Fibroblast of skin of abdomen (primary cell): ENCODE measurements at regions not wholly inside any gene's neighbourhood (a gene's known extent, or its start where the extent isn't known, plus 50 kb on each side); places are given as distances from the start of the nearest gene placed in this dataset.
"Not testable (repeated sequence)": the region's sequence is repeated elsewhere in the genome, so short reads cannot be mapped to it uniquely, and the experiment has no call there.

Experiments used
- DNase-seq: peaks from one replicate; pipeline ENCODE4 v3.0.0-alpha.2; 2013

DNA sequence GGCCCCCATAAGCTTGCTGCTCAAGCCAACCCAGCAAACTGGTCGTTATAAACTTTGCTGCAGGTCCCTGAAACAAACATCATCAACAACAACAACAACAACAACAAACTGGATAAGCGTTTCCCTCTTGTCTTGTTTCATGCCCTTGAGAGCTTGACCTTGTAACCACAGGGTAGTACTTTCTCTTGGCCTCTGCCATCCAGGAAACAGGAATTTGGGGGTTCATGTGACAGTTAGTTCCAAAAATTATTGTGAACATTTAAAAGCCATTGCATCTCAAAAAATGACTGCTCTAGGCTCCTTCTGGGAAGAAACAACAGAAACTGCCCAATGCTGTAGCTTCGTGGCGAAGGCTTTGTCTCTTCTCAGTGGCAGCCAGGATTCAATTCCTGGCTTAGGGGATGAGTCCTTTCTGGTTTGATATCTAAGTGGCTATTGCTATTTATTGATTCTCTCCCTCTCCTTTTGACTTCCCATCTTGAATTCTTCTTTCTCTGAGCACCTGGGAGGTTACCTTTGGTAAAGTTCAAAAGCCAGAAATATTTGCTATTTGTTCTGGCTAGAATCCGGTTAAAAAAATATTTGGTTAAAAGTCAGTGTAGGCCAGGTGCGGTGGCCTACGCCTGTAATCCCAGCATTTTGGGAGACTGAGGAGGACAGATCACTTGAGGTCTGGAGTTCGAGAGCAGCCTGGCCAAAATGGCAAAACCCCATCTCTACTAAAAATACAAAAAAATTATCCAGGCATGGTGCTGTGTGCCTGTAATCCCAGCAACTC is 52.0 kb upstream of the CPM start:
- DNase-seq: no peak

DNA sequence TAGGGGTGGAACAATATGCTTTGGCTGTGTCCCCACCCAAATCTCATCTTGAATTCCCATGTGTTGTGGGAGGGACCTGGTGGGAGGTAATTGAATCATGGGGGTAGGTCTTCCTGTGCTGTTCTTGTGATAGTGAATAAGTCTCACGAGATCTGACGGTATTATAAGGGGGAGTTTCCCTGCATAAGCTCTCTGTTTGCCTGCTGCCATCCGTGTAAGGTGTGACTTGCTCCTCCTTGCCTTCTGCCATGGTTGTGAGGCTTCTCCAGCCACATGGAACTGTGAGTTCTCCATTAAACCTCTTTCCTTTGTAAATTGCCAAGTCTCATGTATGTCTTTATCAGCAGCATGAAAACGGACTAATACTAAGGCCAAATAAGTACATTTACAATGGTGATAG is 64.6 kb upstream of the CPM start:
- DNase-seq: not testable (repeated sequence)

DNA sequence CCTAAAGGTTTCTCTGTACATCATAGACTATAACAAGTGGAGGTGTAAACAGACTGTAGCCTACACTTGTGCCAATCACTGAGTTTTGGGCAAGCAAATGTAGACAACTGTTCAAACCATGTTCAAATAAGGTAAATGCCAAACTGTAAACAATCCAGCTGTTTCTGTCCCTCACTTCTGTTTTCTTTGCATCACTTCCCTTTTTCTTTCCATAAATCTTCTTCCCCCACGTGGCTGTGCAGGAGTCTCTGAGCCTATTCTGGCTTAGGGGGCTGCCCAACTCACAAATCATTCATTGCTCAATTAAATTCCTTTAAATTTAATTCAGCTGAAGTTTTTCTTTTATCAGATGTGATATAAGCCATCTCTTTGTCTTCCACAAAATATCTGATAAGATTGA is 65.1 kb upstream of the CPM start:
- no peak for DNase-seq

DNA sequence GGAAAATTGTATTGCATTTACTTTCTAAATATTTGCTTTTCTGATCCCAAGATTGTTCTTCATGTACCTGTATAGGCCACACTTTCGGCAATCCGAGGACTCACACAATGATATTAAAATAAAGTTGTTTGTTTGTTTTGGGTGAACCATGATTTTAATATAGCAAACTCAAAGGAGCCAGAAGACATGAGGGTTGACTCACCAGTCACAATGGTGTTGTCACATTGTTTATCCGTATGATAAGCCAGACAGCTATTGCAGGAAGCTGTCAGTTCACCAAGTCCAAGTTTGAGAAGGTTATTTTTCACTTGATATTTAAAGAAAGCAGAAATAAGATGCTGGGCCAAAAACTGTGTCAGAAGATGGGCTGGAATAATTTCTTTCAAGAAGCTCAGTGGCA is 67.1 kb upstream of the CPM start:
- DNase-seq: no peak

DNA sequence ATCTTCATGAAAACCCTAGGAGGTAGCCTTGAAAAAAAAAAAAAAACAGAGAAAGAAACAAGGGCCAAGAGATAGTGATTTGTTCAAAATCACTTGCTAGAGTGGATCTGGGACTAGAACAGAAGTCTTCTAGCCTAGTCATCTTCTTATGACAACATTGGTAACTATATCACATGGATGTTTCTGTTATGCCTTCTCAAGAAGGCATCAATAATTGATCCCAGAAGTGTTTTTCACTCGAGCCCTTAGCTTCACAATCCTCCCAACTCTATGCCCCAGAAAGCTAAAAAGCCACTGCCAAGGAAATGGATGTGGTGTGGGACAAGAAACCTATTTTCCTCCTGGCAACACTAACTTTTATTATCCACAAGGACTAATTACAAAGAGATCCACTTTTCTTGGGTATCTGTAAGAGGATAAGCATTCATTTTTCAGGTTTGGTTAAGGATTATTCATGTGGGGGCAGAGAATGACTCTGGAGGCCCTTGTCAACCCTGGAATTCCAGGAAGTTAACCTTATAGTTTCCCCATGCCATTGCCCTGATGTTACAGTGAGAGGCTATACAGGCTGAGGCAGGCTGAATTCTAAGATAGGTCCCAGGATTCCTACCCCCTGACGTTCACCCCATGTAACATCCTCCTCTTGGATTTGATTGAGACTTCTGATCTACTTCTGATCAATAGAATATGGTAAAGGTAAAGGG is 67.7 kb upstream of the CPM start:
- peak; percentile 62 for DNase-seq

DNA sequence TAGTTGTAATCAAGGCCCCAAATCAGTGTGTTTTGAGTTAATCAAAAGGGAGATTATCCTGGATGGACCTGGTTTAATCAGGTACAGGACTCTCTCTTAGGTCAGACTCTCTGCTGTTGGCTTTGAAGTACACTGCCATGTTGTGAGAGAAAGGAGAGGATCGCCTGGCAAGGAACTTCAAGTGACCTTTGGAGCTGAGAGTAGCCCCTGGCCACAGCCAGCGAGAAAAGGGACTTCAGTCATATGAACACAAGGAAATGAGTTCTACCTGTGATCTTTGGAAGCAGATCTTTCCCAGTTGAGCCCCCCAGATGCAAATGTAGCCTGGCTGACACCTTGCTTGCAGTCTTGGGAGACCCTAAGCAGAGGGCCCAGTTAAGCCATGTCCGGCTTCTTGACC is 68.3 kb upstream of the CPM start:
- no peak for DNase-seq

DNA sequence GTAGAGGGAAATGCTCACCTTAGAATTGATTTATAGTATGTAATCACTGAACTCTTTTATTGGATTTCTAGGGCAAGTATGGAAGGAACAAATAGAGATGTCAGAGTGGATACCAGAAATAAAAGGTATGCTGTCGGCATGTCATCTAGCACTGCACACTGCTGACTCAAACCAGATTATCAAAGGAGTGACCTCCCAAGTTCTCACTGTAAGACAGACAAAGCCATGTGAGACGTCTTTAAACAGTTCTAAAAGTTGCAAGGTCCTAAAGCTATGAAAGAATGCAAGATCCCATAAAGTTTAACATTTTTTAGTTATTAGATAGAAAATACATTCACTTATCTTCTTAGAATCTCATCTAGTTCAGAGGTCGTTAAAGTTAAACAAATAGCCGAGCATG is 70.0 kb upstream of the CPM start:
- no peak for DNase-seq

DNA sequence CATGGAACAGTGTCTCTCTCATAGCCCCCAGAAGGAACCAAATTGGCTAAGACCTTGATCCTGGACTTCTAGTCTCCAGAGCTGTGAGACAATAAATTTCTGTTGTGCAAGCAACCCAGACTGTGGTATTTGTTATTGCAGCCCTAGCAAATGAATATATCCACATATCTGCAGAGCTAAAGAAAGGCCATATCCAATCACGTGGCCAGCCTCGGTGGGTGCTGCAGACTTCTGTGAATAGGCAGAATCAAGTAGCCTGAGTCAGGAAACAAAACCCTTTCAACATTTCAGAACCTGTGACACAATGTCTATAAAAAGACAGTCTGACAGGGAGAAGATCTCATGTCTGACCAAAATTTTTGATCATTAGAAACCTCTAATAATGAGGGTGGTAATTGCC is 71.0 kb upstream of the CPM start:
- no peak for DNase-seq

DNA sequence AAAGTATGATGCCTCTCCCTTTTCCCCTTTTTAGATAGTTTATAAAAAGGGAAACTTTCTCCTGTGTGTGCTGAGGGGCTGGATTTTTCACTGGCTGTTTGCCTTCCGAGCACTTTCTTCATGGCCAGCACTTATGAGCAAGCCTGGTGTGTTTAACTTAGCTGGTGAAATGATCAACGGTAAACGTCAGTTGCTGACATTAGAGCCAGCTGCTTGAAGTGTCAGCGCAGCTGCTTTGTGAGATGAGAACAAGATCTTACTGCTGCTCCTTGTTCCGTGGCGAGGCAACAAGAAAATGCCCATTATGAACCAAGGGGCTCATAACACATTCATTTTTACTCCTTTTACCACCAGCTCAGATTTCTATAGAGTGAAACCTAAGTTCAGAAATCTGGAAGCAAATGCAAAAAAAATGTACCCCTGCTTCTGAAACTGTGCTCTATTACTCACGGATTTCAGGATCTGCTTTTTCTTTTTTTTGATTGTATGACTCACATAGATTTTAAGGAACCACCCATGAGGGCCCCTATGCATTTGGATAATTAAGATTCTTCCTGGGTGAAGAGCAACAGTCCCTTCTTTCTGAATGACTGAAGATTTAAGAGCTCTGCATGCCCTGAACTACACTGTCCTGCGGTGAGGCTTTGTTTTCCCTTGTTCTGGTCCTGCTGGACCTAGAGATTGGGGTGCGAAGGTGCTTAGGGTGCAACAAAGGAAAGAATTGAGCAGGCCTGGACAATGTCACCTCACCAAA is 74.3 kb upstream of the CPM start:
- peak; percentile 79 for DNase-seq

DNA sequence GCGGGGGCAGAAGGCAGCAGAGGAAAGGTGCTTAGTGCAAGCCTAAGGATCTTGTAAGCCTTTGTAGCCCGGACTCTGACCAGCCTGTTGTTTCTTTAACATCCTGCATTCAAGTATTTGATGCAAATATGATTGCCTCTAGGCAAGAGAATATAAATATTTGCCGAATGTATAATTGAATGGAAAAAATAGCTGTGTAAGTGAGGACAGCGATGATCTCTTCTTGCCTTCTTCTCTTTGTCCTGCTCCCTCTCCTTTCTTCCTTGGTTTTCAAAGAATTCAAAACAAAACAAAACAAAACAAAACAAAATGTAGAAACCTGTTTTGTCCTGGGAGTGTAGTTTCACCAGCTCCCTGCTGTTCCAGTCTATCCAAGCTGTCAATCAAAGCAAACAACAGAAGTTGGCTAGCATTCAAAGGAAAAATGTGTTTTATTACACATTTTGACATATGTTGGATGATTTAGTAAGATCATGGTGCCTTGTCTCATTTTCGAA is 74.9 kb upstream of the CPM start:
- DNase-seq: no peak

DNA sequence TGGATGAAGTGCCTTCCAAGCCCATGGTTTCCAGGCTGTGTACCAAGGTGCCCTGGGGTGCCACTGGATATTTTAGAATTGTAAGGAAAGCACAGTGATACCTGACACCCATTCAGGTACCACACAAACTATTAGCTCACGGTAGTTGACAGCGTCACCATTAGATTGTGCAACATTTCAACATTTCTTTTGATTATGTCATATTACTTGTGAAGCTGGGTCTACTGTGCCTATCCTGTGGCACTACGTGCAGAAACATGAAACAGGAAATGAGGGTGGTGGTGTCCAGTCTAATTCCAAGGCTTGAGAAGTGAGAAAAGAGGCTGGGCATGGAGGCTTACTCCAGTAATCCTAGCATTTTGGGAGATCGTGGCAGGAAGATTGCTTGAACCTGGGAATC is 75.5 kb upstream of the CPM start:
- DNase-seq: no peak

DNA sequence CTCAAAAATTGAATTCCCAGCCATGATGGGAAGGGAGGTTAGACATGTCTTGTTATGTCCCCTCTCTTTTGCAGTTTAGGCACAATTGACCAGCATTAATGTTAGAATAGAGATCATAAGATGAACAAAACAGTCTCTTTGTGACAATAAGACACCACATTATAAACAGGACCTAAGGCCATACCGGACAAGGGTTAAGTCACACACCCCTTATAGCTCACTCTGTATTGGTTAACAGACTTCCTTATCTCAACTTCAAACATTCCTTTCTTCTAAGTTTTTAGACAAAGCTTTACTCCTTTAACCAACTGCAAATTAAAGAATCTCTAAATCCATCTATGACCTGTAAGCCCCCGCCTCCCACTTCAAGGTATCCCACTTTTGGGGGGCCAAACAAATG is 81.1 kb upstream of the CPM start:
- no peak for DNase-seq

DNA sequence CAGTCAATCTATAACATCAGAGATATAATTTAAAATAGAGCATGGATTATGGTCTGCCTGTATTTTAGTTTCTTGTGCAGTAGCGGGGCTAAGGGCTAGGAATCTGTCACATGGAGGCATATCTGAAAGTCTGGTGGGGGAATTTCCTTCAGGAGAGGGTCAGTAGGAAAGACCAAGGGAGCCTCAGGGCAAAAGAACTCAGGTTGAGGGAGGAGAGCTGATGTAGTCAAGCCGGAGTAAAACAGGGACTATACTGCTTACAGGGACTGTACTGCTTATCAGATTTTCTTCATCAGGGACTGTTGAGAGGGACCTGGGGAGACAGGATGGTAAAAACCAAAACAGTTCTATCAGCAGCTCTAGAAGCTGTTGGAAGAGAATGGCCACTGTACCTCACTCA is 82.0 kb upstream of the CPM start:
- no peak for DNase-seq

DNA sequence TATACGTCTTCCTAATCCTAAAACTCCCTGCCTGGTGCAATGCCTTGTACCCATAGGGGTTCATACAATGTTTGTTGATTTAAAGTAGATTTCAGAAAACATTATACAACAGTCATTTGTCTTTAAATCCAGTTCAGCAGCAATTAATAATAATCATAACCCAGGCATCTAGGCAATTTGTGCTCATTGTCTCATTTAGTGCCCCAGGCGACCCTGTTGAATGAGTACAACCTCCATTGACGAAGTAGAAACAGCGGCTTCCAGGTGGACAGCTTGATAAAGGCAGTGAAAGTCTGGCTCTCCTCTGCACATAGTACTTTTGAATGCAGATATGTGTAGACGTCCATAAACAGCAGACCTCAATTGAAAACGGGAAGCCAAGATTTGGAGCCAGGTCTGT is 82.9 kb upstream of the CPM start:
- DNase-seq: no peak

DNA sequence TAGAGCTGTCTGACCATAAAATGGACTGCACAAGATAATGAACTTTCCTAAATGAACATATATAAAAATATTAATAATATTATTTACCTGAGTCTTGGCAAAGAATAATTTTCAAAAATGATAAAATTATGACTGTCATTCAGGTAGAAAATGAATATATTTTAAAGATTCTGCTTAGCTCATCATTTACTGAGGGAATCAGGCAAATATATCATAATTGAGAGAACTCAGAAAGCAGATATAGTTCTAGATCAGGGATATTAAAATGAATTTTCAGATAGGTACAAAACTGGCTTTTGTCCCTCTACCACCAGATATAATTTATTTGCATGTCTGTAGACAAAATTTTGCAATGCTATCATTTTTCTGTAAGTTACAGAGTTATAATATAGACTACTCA is 86.1 kb upstream of the CPM start:
- no peak for DNase-seq

DNA sequence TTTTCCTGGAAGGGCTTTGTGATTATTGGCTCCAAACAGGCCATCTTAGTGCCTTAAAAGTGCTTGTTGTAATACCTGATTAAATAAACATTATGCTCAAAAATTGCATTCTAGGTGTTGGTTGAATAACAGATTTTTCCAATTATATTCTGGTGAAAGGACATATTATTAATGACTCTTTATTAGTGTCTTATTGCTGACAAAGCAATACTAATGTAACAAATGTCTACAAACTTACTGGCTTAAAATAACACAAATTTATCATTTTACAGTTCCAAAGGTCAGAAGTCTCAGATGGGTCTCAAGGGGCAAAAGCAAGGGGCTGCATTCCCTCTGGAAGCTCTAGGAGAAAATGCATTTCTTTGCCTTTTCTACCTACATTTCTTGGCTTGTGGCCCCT is 86.9 kb upstream of the CPM start:
- no peak for DNase-seq

DNA sequence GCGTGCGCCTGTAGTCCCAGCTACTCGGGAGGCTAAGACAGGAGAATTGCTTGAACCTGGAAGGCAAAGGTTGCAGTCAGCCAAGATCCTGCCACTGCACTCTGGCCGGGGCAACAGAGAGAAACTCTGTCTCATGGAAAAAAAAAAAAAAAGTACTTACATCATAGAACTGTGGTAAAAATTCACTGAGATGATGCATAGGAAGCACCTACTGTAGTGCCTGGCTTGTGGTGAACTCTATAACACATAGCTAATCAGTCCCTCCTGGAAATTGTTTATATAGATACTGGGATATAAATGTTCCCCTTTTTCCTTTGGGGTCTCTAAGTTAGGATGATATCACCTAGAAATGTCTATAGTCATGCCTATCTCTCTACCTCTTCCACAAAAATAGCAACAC is 89.7 kb upstream of the CPM start:
- no peak for DNase-seq

DNA sequence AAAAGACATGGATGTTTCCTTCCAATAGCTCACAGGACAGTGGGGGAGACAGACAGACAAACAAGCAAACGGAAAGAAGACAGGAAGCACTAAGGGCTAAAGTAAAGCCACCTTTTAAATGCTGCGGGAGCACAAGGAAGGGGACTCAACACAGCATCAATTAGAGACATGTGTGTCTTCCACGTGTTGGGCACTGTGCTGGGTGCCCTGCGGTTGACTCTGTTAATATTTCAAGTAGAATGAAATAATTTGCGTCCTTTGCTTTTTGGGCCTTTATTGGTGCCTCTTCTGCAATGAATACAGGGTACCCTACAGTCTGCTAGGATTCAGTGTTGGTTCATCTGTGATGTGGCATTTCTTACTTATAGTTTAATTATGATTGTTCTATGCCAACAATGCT is 90.9 kb upstream of the CPM start:
- no peak for DNase-seq

DNA sequence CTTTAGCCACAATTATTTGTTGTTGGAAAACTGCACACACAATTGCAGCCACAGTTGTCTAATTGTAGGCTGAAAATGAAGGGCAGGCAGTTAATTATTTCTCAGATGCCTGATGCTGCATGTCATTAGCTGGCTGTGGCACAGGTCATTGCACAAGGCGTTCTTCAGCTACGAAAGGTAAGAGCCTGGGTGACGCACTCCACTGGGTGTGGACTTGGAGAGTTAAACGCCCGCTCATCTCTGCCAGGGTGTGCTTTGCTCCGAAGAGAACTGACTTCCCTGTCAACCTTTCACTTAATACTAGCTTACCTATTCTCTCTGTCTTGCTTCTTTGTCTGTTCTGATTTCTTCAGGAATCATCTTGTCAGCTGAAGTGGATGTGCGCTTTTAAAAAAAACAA is 91.4 kb upstream of the CPM start:
- no peak for DNase-seq

DNA sequence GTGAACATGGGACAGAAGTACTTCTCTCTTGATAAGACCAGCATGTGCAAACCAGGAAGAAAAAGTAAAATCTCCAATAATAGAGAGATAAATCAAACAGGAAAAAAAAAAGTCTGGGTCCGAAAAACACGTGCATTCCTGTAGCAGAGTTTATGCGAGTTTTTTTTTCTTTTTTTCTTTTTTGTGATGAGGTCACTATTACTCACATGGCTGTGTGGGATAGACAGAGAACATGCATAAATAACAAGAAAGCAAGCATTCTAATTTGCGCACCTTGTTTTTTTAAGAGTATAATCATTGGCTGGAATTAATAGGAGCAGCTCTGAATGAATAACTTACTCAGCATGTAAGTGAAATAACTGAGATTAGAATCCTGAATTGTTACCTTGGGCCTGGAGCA is 91.9 kb upstream of the CPM start:
- peak; percentile 56 for DNase-seq

DNA sequence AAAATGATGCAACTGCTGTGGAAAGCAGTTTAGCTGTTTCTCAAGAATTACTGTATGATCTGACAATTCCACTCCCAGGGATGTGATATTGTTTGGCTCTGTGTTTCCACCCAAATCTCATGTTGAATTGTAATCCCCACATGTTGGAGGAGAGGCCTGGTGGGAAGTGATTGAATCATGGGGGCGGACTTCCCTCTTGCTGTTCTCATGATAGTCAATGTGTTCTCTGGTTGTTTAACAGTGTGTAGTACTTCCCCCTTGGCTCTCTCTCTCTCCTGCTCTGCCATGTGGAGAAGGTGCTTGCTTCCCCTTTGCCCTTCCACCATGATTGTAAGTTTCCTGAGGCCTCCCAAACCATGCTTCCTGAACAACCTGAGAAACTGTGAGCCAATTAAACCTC is 93.4 kb upstream of the CPM start:
- DNase-seq: no peak

DNA sequence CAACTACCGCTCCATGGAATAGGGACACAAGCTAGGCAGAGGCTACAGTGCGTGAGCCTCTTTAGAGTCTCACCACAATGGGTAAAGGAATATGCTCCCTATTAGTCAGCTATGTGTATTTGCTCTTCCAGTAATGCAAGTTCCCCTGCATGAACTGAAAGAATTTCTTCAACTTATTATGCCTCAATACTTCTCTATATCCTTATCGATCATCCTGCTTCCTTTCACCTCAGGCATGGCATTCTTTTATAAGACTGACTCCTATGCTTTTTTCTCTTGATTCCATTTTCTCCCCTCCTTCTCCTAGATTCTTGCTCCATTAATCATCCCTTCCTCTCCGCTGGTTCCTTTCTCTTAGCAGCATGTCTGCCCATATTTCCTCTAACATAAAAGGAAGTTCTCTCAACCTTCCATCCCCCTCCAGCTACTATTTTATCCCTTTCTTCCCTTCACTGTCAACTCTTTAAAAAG is 94.5 kb upstream of the CPM start:
- peak; percentile 64 for DNase-seq

DNA sequence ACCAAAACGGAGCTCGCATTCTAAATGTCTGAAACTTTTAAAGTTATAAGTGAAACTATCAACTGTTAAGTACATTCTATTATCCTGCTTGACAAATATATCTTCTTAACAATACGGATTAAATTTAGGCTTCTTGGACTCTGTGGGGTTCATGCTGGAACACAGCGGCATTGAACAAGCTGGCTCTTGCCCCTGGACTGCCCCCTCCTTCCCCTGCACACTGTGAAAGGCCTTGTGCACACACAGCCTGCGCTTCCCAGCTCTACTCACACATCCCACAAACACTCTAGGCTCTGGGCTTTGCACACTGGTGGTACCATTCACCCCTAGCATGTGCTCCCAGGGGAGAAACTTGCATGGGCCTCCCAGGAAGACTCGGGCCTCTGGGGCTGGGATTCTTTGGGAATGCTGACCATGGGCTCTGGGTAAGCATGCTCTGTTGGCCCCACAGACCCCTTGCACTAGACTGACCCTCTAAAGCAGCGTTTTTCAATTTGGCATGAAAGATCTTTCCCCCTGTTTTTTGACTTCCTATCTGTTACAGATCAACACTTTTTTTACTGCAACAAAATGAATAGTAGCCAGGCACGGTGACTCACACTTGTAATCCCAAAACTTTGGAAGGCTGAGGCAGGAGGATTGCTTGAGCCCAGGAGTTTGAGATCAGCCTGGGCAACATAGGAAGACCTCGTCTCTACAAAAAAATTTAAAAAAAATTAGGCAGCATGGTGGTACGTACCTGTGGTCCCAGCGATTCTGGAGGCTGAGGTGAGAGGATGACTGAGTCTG is 96.2 kb upstream of the CPM start:
- peak; percentile 35 for DNase-seq
